Mesenchymal stem cell (in vitro differentiated cells and primary cell): ENCODE measurements at regions not wholly inside any gene's neighbourhood (a gene's known extent, or its start where the extent isn't known, plus 50 kb on each side); places are given as distances from the start of the nearest gene placed in this dataset.
"Not testable (repeated sequence)": the region's sequence is repeated elsewhere in the genome, so short reads cannot be mapped to it uniquely, and the experiment has no call there.

Experiments
- DNase-seq: peaks from one replicate; pipeline ENCODE4 v3.0.0-alpha.2; 2013
- H2AFZ ChIP-seq: one replicate; pipeline ENCODE4 v1.6.1; 2013; ENCODE audit warnings: low read depth, mild to moderate bottlenecking, control low read depth, inconsistent platforms, low read length, moderate library complexity
- H2AK5ac ChIP-seq: 2 replicates; pipeline ENCODE4 v1.6.1; 2013; ENCODE audit warnings: low read length, moderate library complexity, mild to moderate bottlenecking, inconsistent platforms; ENCODE audit not compliant: severe bottlenecking
- H2BK120ac ChIP-seq: one replicate; pipeline ENCODE4 v1.6.1; 2013; ENCODE audit warnings: low read depth, mild to moderate bottlenecking, inconsistent platforms, low read length, moderate library complexity
- H2BK12ac ChIP-seq, 2 experiments: one replicate each; pipeline ENCODE4 v1.6.1; 2013; ENCODE audit warnings: inconsistent platforms in 2 of 2, low read length in 2 of 2, mild to moderate bottlenecking in 2 of 2, moderate library complexity in 2 of 2, control low read depth in 1 of 2
- H2BK15ac ChIP-seq: one replicate; pipeline ENCODE4 v1.6.1; 2013; ENCODE audit warnings: mild to moderate bottlenecking, low read depth, inconsistent platforms; ENCODE audit not compliant: poor library complexity, severe bottlenecking
- H2BK5ac ChIP-seq: 2 replicates; pipeline ENCODE4 v1.6.1; 2013; ENCODE audit warnings: low read depth, mild to moderate bottlenecking, low read length, control low read depth, inconsistent platforms; ENCODE audit not compliant: poor library complexity, severe bottlenecking
- H3K14ac ChIP-seq, 2 experiments: one replicate each; pipeline ENCODE4 v1.6.1; 2013; ENCODE audit warnings: inconsistent platforms in 2 of 2, low read length in 2 of 2, control low read depth in 1 of 2, mild to moderate bottlenecking in 1 of 2, moderate library complexity in 1 of 2
- H3K18ac ChIP-seq, 2 experiments: one replicate each; pipeline ENCODE4 v1.6.1; 2013; ENCODE audit warnings: inconsistent platforms in 2 of 2, low read length in 2 of 2, control low read depth in 1 of 2, low read depth in 1 of 2, mild to moderate bottlenecking in 1 of 2
- H3K23ac ChIP-seq, 2 experiments: one replicate each; pipeline ENCODE4 v1.6.1; 2013; ENCODE audit warnings: inconsistent platforms in 2 of 2, low read length in 2 of 2, mild to moderate bottlenecking in 2 of 2, moderate library complexity in 2 of 2, control low read depth in 1 of 2
- H3K27ac ChIP-seq: 2 replicates; pipeline ENCODE4 v1.5.1; 2013; ENCODE audit warnings: mild to moderate bottlenecking, moderate library complexity, low read length, control low read depth, inconsistent platforms; ENCODE audit not compliant: poor library complexity, severe bottlenecking
- H3K27me3 ChIP-seq, 2 experiments: 2 replicates each; pipeline versions ENCODE4 v1.6.1 to v1.7.0; 2013; ENCODE audit warnings: low read length in 2 of 2, mild to moderate bottlenecking in 2 of 2, moderate library complexity in 2 of 2, control low read depth in 1 of 2, inconsistent platforms in 1 of 2; ENCODE audit not compliant: control insufficient read depth in 1 of 2, insufficient read depth in 1 of 2
- H3K36me3 ChIP-seq, 2 experiments: 2 replicates each; pipeline versions ENCODE4 v1.6.1 to v1.7.0; 2013; ENCODE audit warnings: low read length in 2 of 2, control low read depth in 1 of 2, inconsistent platforms in 1 of 2, low read depth in 1 of 2, mild to moderate bottlenecking in 1 of 2; ENCODE audit not compliant: insufficient read depth in 2 of 2, control insufficient read depth in 1 of 2
- H3K4ac ChIP-seq, 2 experiments: one replicate each; pipeline ENCODE4 v1.6.1; 2013; ENCODE audit warnings: inconsistent platforms in 2 of 2, low read length in 2 of 2, mild to moderate bottlenecking in 2 of 2, moderate library complexity in 2 of 2, control low read depth in 1 of 2, low read depth in 1 of 2
- H3K4me1 ChIP-seq: 2 replicates; pipeline ENCODE4 v1.6.1; 2013; ENCODE audit warnings: low read depth, low read length, control low read depth; ENCODE audit not compliant: control insufficient read depth, insufficient read depth
- H3K4me2 ChIP-seq: 2 replicates; pipeline ENCODE4 v1.6.1; 2013; ENCODE audit warnings: low read length, mild to moderate bottlenecking, inconsistent platforms; ENCODE audit not compliant: poor library complexity, severe bottlenecking
- H3K4me3 ChIP-seq, 2 experiments: 2 replicates each; pipeline versions ENCODE4 v1.5.1 to v1.7.0; 2013; ENCODE audit warnings: low read length in 2 of 2, mild to moderate bottlenecking in 2 of 2, control low read depth in 1 of 2, low read depth in 1 of 2; ENCODE audit not compliant: insufficient read depth in 1 of 2
- H3K79me1 ChIP-seq: replicated peaks from 2 replicates; pipeline ENCODE4 v1.6.1; 2013; ENCODE audit warnings: mild to moderate bottlenecking, control low read depth, low read length, inconsistent platforms; ENCODE audit not compliant: poor library complexity, severe bottlenecking
- H3K9ac ChIP-seq: 2 replicates; pipeline ENCODE4 v1.7.0; 2013; ENCODE audit warnings: mild to moderate bottlenecking, low read length, moderate library complexity
- H3K9me3 ChIP-seq: 2 replicates; pipeline ENCODE4 v1.7.0; 2013; ENCODE audit warnings: mild to moderate bottlenecking, low read length; ENCODE audit not compliant: control insufficient read depth
- H4K8ac ChIP-seq: one replicate; pipeline ENCODE4 v1.6.1; 2013; ENCODE audit warnings: inconsistent platforms, mild to moderate bottlenecking, low read length, moderate library complexity
- H4K91ac ChIP-seq: one replicate; pipeline ENCODE4 v1.6.1; 2013; ENCODE audit warnings: mild to moderate bottlenecking, low read length, inconsistent platforms
- WGBS: methylation state at CpG from one replicate; pipeline ENCODE4 v1.1.7; 2013; ENCODE audit warnings: mixed read lengths; 5-methylcytosine and 5-hydroxymethylcytosine counted together

- not testable (repeated sequence) for H3K18ac ChIP-seq, H2BK12ac ChIP-seq, H2BK15ac ChIP-seq, H2BK5ac ChIP-seq, H3K14ac ChIP-seq, H3K23ac ChIP-seq, H3K9ac ChIP-seq, H3K4me3 ChIP-seq, H3K4me1 ChIP-seq, H3K79me1 ChIP-seq, H2AFZ ChIP-seq, DNase-seq, H3K9me3 ChIP-seq, H3K27me3 ChIP-seq, H3K36me3 ChIP-seq, H2BK120ac ChIP-seq, H4K91ac ChIP-seq, H3K27ac ChIP-seq, H3K4ac ChIP-seq, H4K8ac ChIP-seq, H3K4me2 ChIP-seq, H2AK5ac ChIP-seq
These were observed 929.5 kb upstream of the LRFN5 start for GRCh38 chr14:40677206-40677605.

GRCh38 chr14:40674502-40674901, 932.2 kb upstream of the LRFN5 start:
- H3K36me3 ChIP-seq = no peaks in the 10 kb centered on the region
- no CpG with 5 or more reads among the region's 1 CpG for WGBS

GRCh38 chr14:40656311-40656710, 950.4 kb upstream of the LRFN5 start:
- H2BK12ac ChIP-seq = no peak overlapping the region
- no peak overlapping the region for H3K23ac ChIP-seq
- no peak overlapping the region for H4K91ac ChIP-seq
- H3K27me3 ChIP-seq = no peaks in the 10 kb centered on the region
- no peaks in the 10 kb centered on the region for H3K79me1 ChIP-seq
- no peak overlapping the region for H3K4ac ChIP-seq
- H2BK5ac ChIP-seq = no peak overlapping the region
- no peak overlapping the region for H2AFZ ChIP-seq
- H3K18ac ChIP-seq = no peak overlapping the region
- no peaks in the 10 kb centered on the region for H3K36me3 ChIP-seq
- no peaks in the 10 kb centered on the region for H3K4me1 ChIP-seq
- no peak overlapping the region for H2AK5ac ChIP-seq
- no peak overlapping the region for H3K4me3 ChIP-seq
- H3K4me2 ChIP-seq = no peak overlapping the region
- peaks cover 6% of the 10 kb centered on the region for H3K9me3 ChIP-seq
- no peak overlapping the region for H4K8ac ChIP-seq
- no peak overlapping the region for H3K9ac ChIP-seq
- H2BK15ac ChIP-seq = no peak overlapping the region
- no peak overlapping the region for H3K27ac ChIP-seq
- no peak overlapping the region for H2BK120ac ChIP-seq
- no peak overlapping the region for H3K14ac ChIP-seq
- no peak for DNase-seq

More at GRCh38 chr14:40674502-40674901, 932.2 kb upstream of the LRFN5 start:
- Histone ChIP-seq H2AFZ (no peak overlapping the region), H3K27ac (no peak overlapping the region), H3K27me3 (no peaks in the 10 kb centered on the region), H2BK5ac (no peak overlapping the region), H4K8ac (no peak overlapping the region), H2BK120ac (no peak overlapping the region), H2BK12ac (no peak overlapping the region), H4K91ac (no peak overlapping the region), H3K9ac (no peak overlapping the region), H3K23ac (no peak overlapping the region), H3K79me1 (no peaks in the 10 kb centered on the region), H3K14ac (no peak overlapping the region), H3K9me3 (no peaks in the 10 kb centered on the region), H3K4me3 (no peak overlapping the region), H3K4ac (no peak overlapping the region), H3K18ac (no peak overlapping the region), H3K4me2 (no peak overlapping the region), H2AK5ac (no peak overlapping the region), H2BK15ac (no peak overlapping the region), H3K4me1 (no peaks in the 10 kb centered on the region)
- no peak for DNase-seq

GRCh38 chr14:40652089-40652691, 954.5 kb upstream of the LRFN5 start:
- no peak overlapping the region for H2BK15ac ChIP-seq
- H3K9me3 ChIP-seq = peaks cover 6% of the 10 kb centered on the region
- H3K4me1 ChIP-seq = no peaks in the 10 kb centered on the region
- H3K4ac ChIP-seq = no peak overlapping the region
- H3K9ac ChIP-seq = no peak overlapping the region
- H3K4me2 ChIP-seq = no peak overlapping the region
- no peak overlapping the region for H2BK120ac ChIP-seq
- DNase-seq = no peak
- no peak overlapping the region for H3K27ac ChIP-seq
- H4K91ac ChIP-seq = no peak overlapping the region
- H4K8ac ChIP-seq = no peak overlapping the region
- no peaks in the 10 kb centered on the region for H3K27me3 ChIP-seq
- H3K4me3 ChIP-seq = no peak overlapping the region
- no peak overlapping the region for H2BK5ac ChIP-seq
- H2AK5ac ChIP-seq = no peak overlapping the region
- no peaks in the 10 kb centered on the region for H3K36me3 ChIP-seq
- H3K79me1 ChIP-seq = no peaks in the 10 kb centered on the region
- H3K14ac ChIP-seq = no peak overlapping the region
- H3K18ac ChIP-seq = no peak overlapping the region
- H2AFZ ChIP-seq = no peak overlapping the region
- no peak overlapping the region for H2BK12ac ChIP-seq
- no peak overlapping the region for H3K23ac ChIP-seq
